ENCODE measurements at regions not wholly inside any gene's neighbourhood (a gene's known extent, or its start where the extent isn't known, plus 50 kb on each side); places are given as distances from the start of the nearest gene placed in this dataset.
A peak's percentile ranks its signal among the peaks of the same experiment; 100 is the strongest.

DNA sequence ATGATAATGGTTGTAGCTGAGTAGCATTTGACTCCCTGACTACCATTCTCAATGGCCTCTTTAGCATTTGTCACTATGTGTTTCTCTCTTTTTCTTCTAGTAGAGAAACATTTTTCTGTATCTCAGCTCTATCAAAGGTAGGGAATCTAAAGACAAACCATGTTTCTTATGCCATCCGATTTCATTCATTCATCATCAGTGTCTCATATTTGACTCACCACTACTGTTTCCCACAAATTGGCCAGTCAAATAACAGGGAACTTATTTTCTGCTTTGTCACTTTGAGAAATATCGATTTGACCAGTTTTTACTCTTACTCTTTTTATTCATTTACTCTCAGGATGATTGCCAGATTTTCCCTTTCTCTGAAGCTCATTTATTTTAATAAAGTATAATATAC lies 282.3 kb downstream of the TMEM167A start:
- Histone ChIP-seq H3K4me1 (no peaks in the 10 kb centered on the region), H3K27ac (no peak overlapping the region), H3K27me3 (replicated peaks in 1 of 7) (no peaks in the 10 kb centered on the region), H3K9me3 (peaks cover 0 to 4% (median 0%) of the 10 kb centered on the region in 8 donors), H3K36me3 (no peaks in the 10 kb centered on the region), H3K4me3 (no peak overlapping the region)
- no peak for DNase-seq
- intact Hi-C loops (cut with DNase I; ENCODE audit: low total_unique reads), result loop anchor here (5.0 to 10.0 kb wide), 2 partner anchors 150 to 443 kb away; no protein-coding TSS in a partner anchor
- WGBS, 5 donors, result 75 to 90% (median 86%) methylated on average over 2 of the region's 2 CpGs
- TF ChIP-seq, protein P1, sequence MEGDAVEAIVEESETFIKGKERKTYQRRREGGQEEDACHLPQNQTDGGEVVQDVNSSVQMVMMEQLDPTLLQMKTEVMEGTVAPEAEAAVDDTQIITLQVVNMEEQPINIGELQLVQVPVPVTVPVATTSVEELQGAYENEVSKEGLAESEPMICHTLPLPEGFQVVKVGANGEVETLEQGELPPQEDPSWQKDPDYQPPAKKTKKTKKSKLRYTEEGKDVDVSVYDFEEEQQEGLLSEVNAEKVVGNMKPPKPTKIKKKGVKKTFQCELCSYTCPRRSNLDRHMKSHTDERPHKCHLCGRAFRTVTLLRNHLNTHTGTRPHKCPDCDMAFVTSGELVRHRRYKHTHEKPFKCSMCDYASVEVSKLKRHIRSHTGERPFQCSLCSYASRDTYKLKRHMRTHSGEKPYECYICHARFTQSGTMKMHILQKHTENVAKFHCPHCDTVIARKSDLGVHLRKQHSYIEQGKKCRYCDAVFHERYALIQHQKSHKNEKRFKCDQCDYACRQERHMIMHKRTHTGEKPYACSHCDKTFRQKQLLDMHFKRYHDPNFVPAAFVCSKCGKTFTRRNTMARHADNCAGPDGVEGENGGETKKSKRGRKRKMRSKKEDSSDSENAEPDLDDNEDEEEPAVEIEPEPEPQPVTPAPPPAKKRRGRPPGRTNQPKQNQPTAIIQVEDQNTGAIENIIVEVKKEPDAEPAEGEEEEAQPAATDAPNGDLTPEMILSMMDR (IDR thresholded peaks at IDR 0.05 in 8 of 11, conservative IDR thresholded peaks at IDR 0.05 in 3 of 11), result no peak
- TF ChIP-seq POLR2A (IDR thresholded peaks at IDR 0.05), result no peak
- TF ChIP-seq POLR2AphosphoS5 (IDR thresholded peaks at IDR 0.05), result no peak

DNA sequence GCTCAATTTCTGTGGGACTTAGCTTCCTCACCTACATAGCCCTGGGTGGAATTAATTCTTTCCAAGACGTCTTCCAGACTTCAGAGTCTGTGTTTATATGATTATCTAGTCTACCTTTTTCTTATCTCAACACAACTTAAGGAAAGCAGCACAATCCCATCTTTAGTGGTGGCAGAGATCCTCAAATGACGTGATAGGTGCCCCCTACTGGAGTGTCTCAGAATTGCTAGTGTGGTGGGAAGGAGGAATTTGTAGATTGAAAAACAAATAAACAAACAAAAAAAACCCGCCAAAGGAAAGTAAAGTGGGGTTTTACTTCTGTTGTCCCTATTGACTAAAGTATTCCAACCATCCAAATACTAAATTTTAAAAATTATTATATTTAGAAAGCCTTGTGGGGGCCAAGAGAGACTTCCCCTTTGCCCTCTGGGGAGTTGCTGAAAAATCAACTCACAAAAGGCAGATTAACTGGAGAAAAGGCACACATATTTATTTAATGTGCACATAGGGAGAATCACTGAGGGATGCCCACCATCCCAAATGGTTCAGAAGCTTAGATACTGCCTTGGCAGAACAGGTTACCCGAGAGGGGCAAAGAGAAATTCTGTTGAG lies 283.3 kb downstream of the TMEM167A start:
- DNase-seq, result no peak
- peaks cover 0 to 4% (median 0%) of the 10 kb centered on the region in 8 donors for H3K9me3 ChIP-seq
- H3K4me1 ChIP-seq, result no peaks in the 10 kb centered on the region
- intact Hi-C loops (cut with DNase I; ENCODE audit: low total_unique reads), result loop anchor here (5.0 to 10.0 kb wide), 2 partner anchors 149 to 442 kb away; no protein-coding TSS in a partner anchor
- H3K27me3 ChIP-seq (replicated peaks in 1 of 7), result no peaks in the 10 kb centered on the region
- H3K27ac ChIP-seq, result no peak overlapping the region
- WGBS, 5 donors, result 51 to 81% (median 57%) methylated on average over 4 of the region's 4 CpGs
- TF ChIP-seq, protein P1 (IDR thresholded peaks at IDR 0.05 in 8 of 11, conservative IDR thresholded peaks at IDR 0.05 in 3 of 11), result peak; percentile 6 to 68 (median 50)
- TF ChIP-seq POLR2AphosphoS5 (IDR thresholded peaks at IDR 0.05) (no peak), POLR2A (IDR thresholded peaks at IDR 0.05) (no peak)
- H3K4me3 ChIP-seq, result no peak overlapping the region
- H3K36me3 ChIP-seq, result no peaks in the 10 kb centered on the region

DNA sequence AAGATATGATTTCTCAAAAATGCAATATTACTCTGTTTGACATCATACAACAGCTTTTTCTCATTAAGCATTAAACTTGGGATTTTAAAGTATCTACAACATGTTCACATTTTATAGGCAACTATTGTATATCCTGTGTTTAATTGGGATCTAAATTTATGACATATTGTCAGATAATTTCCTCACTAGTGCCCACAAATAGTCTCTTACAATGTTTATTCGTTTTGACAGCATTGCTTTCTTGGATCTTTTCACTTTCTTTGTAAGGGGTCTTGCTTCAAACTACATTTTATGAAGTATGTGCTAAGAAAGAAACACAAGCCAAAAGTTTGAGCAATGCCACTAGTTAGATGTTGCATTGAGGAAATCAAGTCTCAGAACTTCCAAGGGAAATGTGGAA lies 285.1 kb downstream of the TMEM167A start:
- no peak overlapping the region for H3K4me3 ChIP-seq
- no peak overlapping the region for H3K27ac ChIP-seq
- peaks cover 0 to 4% (median 0%) of the 10 kb centered on the region in 8 donors for H3K9me3 ChIP-seq
- TF ChIP-seq POLR2A (IDR thresholded peaks at IDR 0.05), result no peak
- TF ChIP-seq POLR2AphosphoS5 (IDR thresholded peaks at IDR 0.05), result no peak
- TF ChIP-seq, protein P1 (IDR thresholded peaks at IDR 0.05 in 8 of 11, conservative IDR thresholded peaks at IDR 0.05 in 3 of 11), result no peak
- 50 to 81% (median 63%) methylated on average over 1 of the region's 1 CpG for WGBS, 5 donors
- H3K27me3 ChIP-seq (replicated peaks in 1 of 7), result no peaks in the 10 kb centered on the region
- no peaks in the 10 kb centered on the region for H3K4me1 ChIP-seq
- no peaks in the 10 kb centered on the region for H3K36me3 ChIP-seq
- intact Hi-C loops (cut with DNase I; ENCODE audit: low total_unique reads), result loop anchor here (5.0 to 10.0 kb wide), 2 partner anchors 147 to 440 kb away; no protein-coding TSS in a partner anchor
- no peak for DNase-seq

DNA sequence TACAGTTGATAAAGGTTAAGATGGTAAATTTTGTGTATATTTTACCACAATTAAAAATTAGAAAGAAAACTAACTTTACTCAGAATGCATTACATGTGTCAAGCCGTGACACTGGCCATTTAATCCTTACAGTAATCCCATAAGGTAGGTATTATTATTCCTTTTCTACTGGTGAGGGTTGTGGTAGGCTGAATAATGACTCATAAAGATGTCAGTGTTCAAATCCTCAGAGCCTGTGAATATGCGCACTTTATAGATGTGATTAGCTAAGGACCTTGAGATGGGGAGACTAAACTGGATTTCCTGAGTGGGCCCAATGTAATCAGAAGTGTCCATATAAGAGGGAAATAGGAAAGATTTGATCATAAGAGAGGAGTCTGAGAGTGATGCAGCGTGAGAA lies 288.1 kb downstream of the TMEM167A start:
- Histone ChIP-seq H3K27ac (no peak overlapping the region), H3K36me3 (no peaks in the 10 kb centered on the region), H3K4me1 (no peaks in the 10 kb centered on the region), H3K9me3 (peaks cover 0 to 4% (median 0%) of the 10 kb centered on the region in 8 donors), H3K4me3 (no peak overlapping the region), H3K27me3 (replicated peaks in 1 of 7) (no peaks in the 10 kb centered on the region)
- TF ChIP-seq, protein P1 (IDR thresholded peaks at IDR 0.05 in 8 of 11, conservative IDR thresholded peaks at IDR 0.05 in 3 of 11), result no peak
- TF ChIP-seq POLR2AphosphoS5 (IDR thresholded peaks at IDR 0.05) (no peak), POLR2A (IDR thresholded peaks at IDR 0.05) (no peak)
- no peak for DNase-seq
- 77 to 86% (median 81%) methylated on average over 3 of the region's 3 CpGs for WGBS, 5 donors
- intact Hi-C loops (cut with DNase I; ENCODE audit: low total_unique reads), result no loop called here
